ENCODE measurements at regions not wholly inside any gene's neighbourhood (a gene's known extent, or its start where the extent isn't known, plus 50 kb on each side); places are given as distances from the start of the nearest gene placed in this dataset.

DNA sequence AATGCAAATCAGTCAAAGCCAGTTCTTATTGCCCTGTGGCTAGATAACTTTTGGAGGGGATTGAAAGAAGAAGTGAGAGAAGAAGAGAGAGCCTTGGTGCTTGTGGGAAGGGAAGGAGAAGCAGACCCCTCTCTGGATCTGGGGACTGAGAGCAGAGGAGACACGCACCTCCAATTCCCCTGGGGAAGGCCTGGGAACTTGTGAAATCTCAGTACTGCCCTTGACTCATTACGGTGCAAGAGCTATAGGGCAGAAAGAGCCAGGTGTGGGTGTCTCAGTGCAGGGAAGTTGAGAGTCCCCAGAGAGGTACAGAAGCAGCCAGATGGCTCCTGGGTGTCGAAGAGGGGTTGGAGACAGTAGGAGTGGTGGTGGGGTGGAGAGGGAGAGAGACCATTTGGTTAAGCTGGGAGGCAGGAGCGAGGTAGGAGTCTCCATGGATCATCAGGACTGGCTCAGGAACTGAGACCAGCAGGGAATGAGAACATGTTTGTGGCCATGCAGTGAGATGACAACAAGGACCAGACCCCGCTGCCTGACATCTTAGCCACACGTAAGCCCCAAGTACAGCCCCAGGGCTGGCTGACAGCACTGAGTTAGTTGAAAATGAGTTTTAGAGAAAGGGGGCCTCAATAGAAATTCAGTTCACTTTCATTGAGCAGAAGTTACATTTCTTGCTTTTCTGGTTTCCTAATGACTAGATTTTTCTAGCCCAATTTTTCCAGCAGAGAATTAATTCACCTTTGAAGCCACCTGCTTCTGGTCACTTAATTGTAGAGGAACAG is 238.2 kb downstream of the BUB3 start:
- TF ChIP-seq POLR2A (IDR thresholded peaks at IDR 0.05) (no peak), POLR2AphosphoS5 (IDR thresholded peaks at IDR 0.05) (no peak), EP300 (IDR thresholded peaks at IDR 0.05) (no peak)
- TF ChIP-seq, protein P1, sequence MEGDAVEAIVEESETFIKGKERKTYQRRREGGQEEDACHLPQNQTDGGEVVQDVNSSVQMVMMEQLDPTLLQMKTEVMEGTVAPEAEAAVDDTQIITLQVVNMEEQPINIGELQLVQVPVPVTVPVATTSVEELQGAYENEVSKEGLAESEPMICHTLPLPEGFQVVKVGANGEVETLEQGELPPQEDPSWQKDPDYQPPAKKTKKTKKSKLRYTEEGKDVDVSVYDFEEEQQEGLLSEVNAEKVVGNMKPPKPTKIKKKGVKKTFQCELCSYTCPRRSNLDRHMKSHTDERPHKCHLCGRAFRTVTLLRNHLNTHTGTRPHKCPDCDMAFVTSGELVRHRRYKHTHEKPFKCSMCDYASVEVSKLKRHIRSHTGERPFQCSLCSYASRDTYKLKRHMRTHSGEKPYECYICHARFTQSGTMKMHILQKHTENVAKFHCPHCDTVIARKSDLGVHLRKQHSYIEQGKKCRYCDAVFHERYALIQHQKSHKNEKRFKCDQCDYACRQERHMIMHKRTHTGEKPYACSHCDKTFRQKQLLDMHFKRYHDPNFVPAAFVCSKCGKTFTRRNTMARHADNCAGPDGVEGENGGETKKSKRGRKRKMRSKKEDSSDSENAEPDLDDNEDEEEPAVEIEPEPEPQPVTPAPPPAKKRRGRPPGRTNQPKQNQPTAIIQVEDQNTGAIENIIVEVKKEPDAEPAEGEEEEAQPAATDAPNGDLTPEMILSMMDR (IDR thresholded peaks at IDR 0.05) = no peak

Data from stomach (tissue), 4 donors.